ENCODE measurements at regions not wholly inside any gene's neighbourhood (a gene's known extent, or its start where the extent isn't known, plus 50 kb on each side); places are given as distances from the start of the nearest gene placed in this dataset.
"Not testable (repeated sequence)": the region's sequence is repeated elsewhere in the genome, so short reads cannot be mapped to it uniquely, and the experiment has no call there.

DNA sequence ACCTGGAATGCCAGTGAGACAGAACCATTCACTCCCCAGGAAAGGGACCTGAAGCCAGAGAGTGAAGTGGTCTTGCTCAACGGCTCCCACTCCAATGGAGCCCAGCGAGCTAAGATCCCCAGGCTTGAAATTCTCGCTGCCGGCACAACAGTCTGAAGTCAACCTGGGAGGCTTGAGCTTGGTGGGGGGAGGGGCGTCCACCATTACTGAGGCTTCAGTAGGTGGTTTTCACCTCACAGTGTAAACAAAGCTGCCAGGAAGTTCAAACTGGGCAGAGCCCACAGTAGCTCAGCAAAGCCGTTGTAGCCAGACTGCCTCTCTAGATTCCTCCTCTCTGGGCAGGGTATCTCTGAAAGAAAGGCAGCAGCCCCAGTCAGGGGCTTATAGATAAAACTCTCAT is 236.2 kb downstream of the LMBRD1 start:
- H3K18ac ChIP-seq (ENCODE audit: low read depth, low read length); CTCF ChIA-PET; H3K9me3 ChIP-seq (ENCODE audit: control insufficient read depth, insufficient read depth, low read length); H2BK20ac ChIP-seq (ENCODE audit: low read depth, low read length); dilution Hi-C loops (cut with HindIII; ENCODE audit: low sequenced_read_pairs, unreplicated experiment); H2BK15ac ChIP-seq (ENCODE audit: low read depth, low read length); H2BK5ac ChIP-seq (ENCODE audit: low read depth, low read length, poor library complexity, severe bottlenecking); DNase-seq; H3K56ac ChIP-seq (ENCODE audit: extremely low read depth, insufficient read depth, low read length); H3K27me3 ChIP-seq (ENCODE audit: control insufficient read depth, insufficient read depth, low read length); BruUV-seq (replicated peaks); H3K14ac ChIP-seq (replicated peaks; ENCODE audit: low read depth, low read length); H3K23ac ChIP-seq (ENCODE audit: low read depth, low read length); H3K4ac ChIP-seq (ENCODE audit: low read depth, low read length); in situ Hi-C loops (cut with MboI; ENCODE audit: low sequenced_read_pairs); POLR2A ChIA-PET (ENCODE audit: unreplicated experiment); H4K8ac ChIP-seq (ENCODE audit: low read depth in 2 of 2, low read length in 2 of 2); H4K91ac ChIP-seq (ENCODE audit: insufficient read depth, low read depth, low read length); H3K4me3 ChIP-seq (ENCODE audit: insufficient read depth, low read depth, low read length); H2BK120ac ChIP-seq (ENCODE audit: low read depth, low read length); H2AK5ac ChIP-seq (ENCODE audit: low read depth, low read length); H4K20me1 ChIP-seq (ENCODE audit: insufficient read depth, low read length); H3K9ac ChIP-seq (ENCODE audit: low read depth, low read length); H2AK9ac ChIP-seq (replicated peaks; ENCODE audit: low read depth, low read length, poor library complexity); H4K5ac ChIP-seq (ENCODE audit: low read depth, low read length); H2AFZ ChIP-seq (replicated peaks; ENCODE audit: low read length, poor library complexity); ATAC-seq (ENCODE audit: low read depth); H3K9me1 ChIP-seq (ENCODE audit: insufficient read depth, low read length); H3K79me1 ChIP-seq (ENCODE audit: low read depth in 1 of 2, low read length in 2 of 2); H3K4me2 ChIP-seq (ENCODE audit: low read depth, low read length); H3K4me1 ChIP-seq (ENCODE audit: control insufficient read depth, insufficient read depth, low read length); intact Hi-C loops (cut with micrococcal nuclease); H3K36me3 ChIP-seq (ENCODE audit: control insufficient read depth, insufficient read depth, low read length); H3K27ac ChIP-seq (ENCODE audit: insufficient read depth, low read length): not testable (repeated sequence)
- no CpG with 5 or more reads among the region's 6 CpGs for WGBS, 2 experiments (ENCODE audit: extremely low coverage in 2 of 2, insufficient read length in 1 of 2)
